PC-3 (cell line): ENCODE measurements at regions not wholly inside any gene's neighbourhood (a gene's known extent, or its start where the extent isn't known, plus 50 kb on each side); places are given as distances from the start of the nearest gene placed in this dataset.

Experiments used
- EZH2phosphoT487 ChIP-seq: fragments of 300-600 bp; sonication (generic); IDR thresholded peaks from 2 replicates; pipeline ENCODE4 v1.6.1; 2018; ENCODE audit warnings: mild to moderate bottlenecking, antibody characterized with exemption, low read length, borderline replicate concordance
- TF ChIP-seq, protein P1 (sequence below): fragments of 300-600 bp; sonication (generic); conservative IDR thresholded peaks from 2 replicates; pipeline ENCODE4 v1.5.1; 2017; ENCODE audit warnings: antibody characterized with exemption, low read depth, mild to moderate bottlenecking, low read length

DNA sequence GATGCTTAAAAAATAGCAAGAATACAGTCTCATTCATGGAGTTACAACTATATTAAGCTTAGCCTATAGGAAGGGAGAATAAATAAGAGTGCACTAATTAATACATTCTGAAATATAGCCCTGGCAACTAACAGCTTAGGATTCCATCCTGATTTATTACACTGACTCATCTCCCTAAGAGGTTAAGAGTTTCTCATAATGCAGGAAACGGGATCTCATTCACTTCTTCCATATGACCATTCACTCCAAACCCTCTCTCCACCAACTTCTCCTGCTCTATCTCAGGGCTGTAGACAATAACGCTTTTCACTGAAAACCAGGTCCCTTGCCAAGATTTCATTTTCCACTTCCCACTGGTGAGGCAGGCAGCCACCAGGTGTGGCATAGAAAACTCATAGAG lies 168.5 kb upstream of the PLD5 start:
- TF ChIP-seq EZH2phosphoT487: no peak
- TF ChIP-seq, protein P1, sequence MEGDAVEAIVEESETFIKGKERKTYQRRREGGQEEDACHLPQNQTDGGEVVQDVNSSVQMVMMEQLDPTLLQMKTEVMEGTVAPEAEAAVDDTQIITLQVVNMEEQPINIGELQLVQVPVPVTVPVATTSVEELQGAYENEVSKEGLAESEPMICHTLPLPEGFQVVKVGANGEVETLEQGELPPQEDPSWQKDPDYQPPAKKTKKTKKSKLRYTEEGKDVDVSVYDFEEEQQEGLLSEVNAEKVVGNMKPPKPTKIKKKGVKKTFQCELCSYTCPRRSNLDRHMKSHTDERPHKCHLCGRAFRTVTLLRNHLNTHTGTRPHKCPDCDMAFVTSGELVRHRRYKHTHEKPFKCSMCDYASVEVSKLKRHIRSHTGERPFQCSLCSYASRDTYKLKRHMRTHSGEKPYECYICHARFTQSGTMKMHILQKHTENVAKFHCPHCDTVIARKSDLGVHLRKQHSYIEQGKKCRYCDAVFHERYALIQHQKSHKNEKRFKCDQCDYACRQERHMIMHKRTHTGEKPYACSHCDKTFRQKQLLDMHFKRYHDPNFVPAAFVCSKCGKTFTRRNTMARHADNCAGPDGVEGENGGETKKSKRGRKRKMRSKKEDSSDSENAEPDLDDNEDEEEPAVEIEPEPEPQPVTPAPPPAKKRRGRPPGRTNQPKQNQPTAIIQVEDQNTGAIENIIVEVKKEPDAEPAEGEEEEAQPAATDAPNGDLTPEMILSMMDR: no peak
